HG02938 (cell line): ENCODE measurements at regions not wholly inside any gene's neighbourhood (a gene's known extent, or its start where the extent isn't known, plus 50 kb on each side); places are given as distances from the start of the nearest gene placed in this dataset.

Experiments
- ATAC-seq: cut with Tn5 transposase; IDR thresholded peaks from one replicate; pipeline ENCODE4 v1.9.1; 2021; ENCODE audit warnings: mild to moderate bottlenecking, moderate library complexity; ENCODE audit not compliant: unreplicated experiment

DNA sequence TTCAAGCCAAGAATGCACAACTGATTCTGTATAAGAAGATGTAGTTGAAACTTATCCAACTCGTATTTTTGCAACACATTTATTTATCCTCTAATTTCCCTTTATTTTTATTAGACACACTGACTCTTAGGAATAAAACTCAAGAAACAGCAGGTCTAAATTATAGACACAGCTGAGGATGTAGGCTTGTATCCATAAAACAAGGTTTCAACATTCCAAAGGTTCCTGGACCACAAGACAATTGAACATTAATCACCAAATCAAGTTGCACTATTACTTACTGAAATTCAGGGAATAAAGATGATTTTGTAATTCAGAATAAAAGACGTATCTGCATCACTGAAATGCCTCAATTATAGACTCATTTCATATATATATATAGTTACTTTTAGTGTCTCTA lies 683.5 kb upstream of the GRIA3 start:
- no peak for ATAC-seq

DNA sequence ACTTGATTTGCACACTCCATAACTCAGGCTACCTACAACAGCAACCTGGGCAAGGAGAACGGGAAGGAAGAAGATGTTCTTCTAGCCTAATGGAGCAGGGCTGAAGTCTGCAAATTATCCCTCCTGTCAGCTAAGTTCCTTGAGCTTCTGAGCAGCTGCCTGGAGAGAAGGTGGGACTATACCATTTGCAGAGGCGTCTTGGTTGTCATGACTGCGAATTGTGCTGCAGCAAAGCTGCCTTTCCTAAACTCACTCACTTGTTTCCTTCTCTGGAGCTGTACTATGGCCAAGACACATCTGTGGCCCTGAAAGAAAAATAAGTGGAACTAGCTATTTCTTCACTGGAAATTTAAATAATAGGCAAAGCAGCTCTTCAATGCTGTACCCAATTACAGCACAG lies 682.4 kb upstream of the GRIA3 start:
- ATAC-seq: no peak

GRCh38 chrX:122504026-122504425 lies 680.1 kb upstream of the GRIA3 start:
- ATAC-seq: no peak

- ATAC-seq: no peak
Observed at GRCh38 chrX:122512561-122513072, 671.5 kb upstream of the GRIA3 start.

- ATAC-seq: no peak
Observed at GRCh38 chrX:122517786-122518185, 666.3 kb upstream of the GRIA3 start.

DNA sequence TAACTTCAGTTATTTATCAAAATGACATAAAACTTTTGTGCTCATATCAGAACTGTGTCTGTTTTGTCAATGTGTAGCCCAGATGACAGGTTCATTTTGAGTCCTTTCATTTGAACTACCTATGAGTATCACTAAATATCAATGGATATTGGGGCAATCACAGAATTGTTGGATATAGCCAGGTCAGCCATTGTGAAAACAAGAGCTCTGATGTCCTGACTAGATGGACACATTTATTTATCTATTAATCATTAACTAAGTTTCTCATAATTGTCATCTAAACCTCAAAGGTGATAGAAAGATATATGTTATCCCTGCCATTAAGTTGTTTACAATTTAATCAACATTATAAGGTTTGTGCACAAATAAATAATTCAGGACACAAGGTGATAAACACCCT lies 638.3 kb upstream of the GRIA3 start:
- no peak for ATAC-seq

- no peak for ATAC-seq
Observed at GRCh38 chrX:122546269-122546668, 637.8 kb upstream of the GRIA3 start.

GRCh38 chrX:122552286-122552800 lies 631.7 kb upstream of the GRIA3 start:
- ATAC-seq: no peak

DNA sequence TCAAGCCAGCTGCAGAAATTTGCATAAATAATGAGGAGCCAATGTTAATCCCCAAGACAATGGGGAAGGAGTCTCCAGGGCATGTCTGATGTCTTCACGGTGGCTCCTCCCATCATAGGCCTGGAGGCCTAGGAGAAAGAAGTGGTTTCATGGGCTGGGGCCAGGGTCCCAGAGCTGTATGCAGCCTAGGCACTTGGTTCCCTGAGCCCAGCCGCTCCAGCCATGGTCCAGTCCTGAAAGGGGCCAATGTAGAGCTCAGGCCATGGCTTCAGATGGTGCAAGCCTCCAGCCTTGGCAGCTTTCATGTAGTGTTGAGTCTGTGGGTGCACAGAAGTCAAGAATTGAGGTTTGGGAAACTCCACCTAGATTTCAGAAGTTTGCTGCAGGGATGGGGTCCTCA lies 628.2 kb upstream of the GRIA3 start:
- ATAC-seq: no peak

- ATAC-seq: no peak
Observed at GRCh38 chrX:122565952-122566351, 618.1 kb upstream of the GRIA3 start.

- no peak for ATAC-seq
Observed at GRCh38 chrX:122566401-122566800, 617.7 kb upstream of the GRIA3 start.

DNA sequence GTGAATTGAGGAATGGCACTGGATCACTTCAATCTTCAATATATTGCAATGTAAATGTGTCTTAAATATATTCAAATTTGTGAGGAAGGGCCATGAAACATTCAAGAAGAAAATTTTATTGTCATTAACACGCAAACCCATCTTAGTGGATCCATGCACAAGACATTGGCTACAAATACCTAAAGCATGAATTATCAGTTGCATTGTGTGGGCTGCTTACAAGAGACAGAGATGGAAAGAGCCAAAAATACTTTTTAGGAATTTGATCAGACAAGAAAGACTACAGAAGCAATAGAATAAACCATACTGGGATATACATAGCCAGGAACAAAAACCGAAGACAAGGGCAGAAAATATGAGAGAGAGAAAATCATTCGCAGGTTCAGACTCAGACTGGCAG lies 616.2 kb upstream of the GRIA3 start:
- ATAC-seq: no peak

GRCh38 chrX:122572461-122572860 lies 611.6 kb upstream of the GRIA3 start:
- no peak for ATAC-seq

- no peak for ATAC-seq
Observed at GRCh38 chrX:122579036-122579435, 605.0 kb upstream of the GRIA3 start.

- ATAC-seq: no peak
Observed at GRCh38 chrX:122579526-122579925, 604.6 kb upstream of the GRIA3 start.

DNA sequence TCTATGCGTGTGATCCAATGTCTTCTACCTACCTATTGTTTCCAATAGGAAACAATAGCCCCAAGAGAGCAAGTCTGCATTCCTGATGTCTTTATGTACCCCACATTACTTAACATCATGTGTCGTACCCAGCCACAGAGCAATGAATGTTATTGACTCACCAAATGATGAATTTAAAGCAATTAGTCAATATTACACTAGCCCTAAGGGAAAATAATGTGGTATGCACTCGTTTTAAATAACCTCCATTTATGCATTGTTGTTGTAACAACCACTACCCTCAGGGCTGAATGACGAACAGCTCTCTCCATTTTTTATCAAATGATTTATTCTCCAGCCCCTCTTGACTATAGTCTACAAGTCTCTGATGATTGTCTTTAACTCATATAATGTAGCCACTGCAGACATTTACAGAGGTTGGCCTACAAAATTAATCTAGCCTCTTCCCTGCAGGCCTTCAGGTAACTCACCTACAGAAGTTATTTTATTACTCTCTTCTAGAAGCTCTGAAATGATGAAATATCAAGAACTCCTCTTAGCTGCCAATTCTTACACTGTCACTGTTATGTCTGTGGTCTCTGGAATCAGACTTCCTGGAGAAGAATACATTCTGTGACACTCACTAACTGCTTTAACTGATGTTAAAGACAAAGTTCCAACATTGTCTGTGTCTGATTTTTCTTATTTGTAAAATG lies 601.7 kb upstream of the GRIA3 start:
- no peak for ATAC-seq

GRCh38 chrX:122582975-122583305 lies 601.1 kb upstream of the GRIA3 start:
- ATAC-seq: no peak

DNA sequence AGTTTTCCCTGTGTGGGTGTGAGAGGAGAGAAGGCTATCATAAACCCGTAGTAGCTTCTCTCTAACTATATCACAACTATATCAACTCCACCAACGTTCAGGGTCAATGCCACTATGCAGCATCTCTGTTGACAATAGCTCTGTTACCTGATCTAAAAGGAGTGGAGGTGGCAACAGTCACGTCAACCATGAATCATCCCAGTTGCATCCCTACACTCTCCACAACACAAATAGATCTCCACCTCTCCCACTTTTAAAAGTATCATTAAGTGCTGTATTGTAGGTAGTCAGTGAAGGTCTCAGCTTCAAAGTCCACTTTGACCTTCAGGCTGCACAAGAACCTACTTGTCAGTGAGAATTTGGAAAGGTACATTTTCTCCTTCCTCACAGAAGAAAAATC lies 600.5 kb upstream of the GRIA3 start:
- no peak for ATAC-seq

DNA sequence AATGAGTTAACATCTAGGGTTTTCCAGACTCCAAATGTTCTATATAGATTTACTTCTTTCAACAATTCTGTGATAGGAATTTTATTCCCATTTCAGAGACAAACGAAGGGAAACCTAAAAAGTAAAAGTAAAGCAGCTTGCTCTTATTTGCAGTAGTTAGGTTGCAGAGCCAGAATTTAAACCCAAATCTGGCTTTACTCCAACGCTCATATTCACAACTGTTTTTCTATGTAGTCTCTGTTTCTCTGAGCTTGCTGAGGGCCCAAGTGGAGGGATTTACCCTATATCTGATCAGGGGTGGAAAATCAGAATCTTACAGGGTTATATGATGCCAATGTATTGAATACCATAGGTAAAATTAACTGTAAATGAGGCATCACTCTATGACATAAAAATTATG lies 599.1 kb upstream of the GRIA3 start:
- ATAC-seq: no peak

- no peak for ATAC-seq
Observed at GRCh38 chrX:122586831-122587230, 597.2 kb upstream of the GRIA3 start.

- no peak for ATAC-seq
Observed at GRCh38 chrX:122591546-122591945, 592.5 kb upstream of the GRIA3 start.

DNA sequence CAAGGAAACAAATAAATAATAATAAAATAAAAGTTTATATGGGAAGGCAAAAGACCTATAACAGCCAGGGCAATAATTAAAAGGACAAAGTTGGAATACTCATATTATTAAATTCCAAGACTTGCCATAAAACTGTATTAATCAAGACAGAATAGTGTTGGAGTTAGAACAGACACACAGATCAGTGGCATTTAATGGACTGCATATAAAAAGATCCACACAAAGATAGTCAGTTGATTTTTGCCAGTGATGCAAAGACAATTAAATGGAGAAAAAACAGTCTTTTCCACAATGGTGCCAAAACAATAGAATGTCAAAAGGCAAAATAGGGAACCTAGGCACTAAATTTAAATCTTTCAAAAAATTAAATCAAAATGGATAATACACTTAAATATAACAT lies 587.1 kb upstream of the GRIA3 start:
- ATAC-seq: no peak

DNA sequence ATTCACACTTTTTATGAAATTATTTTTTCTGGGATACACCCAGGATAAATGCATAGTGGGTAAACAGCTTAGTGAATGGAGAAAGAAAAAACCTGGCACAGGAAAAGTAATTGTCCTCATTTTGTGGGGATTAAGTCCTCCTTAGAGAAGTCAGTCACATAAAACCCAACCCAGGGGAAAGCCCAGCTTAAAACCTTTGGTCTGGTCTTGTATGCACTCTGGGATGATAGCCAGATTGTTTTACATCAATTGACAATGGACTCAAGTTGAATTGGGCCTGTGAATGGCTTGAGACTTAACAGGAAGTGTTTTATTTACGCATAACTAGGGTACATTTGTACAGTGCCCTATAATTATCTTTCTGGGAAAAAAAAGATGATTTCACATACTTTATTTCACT lies 561.3 kb upstream of the GRIA3 start:
- ATAC-seq: no peak
